ENCODE measurements at regions not wholly inside any gene's neighbourhood (a gene's known extent, or its start where the extent isn't known, plus 50 kb on each side); places are given as distances from the start of the nearest gene placed in this dataset.

DNA sequence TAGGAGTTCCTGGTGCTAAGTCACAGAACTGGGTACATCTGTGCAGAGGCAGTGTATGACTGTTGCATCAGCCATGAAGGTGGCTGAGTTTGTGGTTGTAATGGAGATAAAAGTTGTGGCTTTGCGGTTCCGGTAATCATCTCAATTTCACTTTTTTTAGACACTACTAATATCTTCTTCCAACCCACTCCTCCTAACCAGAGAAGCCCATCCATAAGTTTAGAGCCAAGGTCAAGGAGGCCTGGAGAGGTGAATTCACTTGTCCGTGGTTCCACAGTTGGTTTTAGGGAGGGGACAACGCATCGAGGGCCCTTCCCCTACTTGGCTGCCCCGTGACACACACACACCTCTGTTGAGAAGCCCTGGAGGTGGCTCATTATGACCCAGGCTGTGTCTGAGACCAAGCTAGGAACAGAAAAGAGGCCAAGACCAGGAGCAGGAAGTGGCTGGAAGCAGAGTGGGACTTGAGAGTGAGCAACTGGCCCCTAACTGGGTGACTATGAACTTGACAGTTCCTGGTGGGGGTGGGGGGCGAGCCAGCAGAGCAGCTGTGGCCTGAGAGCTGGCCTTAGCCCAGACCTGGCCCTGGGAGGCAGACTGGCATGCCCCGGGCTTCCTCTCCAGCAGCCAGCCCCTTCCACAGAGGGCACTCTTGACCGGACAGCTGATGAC is 66.8 kb upstream of the COL13A1 start:
- TF ChIP-seq, protein P1, sequence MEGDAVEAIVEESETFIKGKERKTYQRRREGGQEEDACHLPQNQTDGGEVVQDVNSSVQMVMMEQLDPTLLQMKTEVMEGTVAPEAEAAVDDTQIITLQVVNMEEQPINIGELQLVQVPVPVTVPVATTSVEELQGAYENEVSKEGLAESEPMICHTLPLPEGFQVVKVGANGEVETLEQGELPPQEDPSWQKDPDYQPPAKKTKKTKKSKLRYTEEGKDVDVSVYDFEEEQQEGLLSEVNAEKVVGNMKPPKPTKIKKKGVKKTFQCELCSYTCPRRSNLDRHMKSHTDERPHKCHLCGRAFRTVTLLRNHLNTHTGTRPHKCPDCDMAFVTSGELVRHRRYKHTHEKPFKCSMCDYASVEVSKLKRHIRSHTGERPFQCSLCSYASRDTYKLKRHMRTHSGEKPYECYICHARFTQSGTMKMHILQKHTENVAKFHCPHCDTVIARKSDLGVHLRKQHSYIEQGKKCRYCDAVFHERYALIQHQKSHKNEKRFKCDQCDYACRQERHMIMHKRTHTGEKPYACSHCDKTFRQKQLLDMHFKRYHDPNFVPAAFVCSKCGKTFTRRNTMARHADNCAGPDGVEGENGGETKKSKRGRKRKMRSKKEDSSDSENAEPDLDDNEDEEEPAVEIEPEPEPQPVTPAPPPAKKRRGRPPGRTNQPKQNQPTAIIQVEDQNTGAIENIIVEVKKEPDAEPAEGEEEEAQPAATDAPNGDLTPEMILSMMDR (IDR thresholded peaks at IDR 0.05) = no peak
- no peak for TF ChIP-seq POLR2A (IDR thresholded peaks at IDR 0.05; ENCODE audit: low read depth)
